ENCODE measurements at regions not wholly inside any gene's neighbourhood (a gene's known extent, or its start where the extent isn't known, plus 50 kb on each side); places are given as distances from the start of the nearest gene placed in this dataset.

GRCh38 chrX:145949056-145949455, 131.4 kb downstream of the SLITRK2 start:
- TF ChIP-seq CTCF (IDR thresholded peaks at IDR 0.05; ENCODE audit: low read depth, low read length) (no peak), POLR2A (IDR thresholded peaks at IDR 0.05; ENCODE audit: extremely low read depth, insufficient read length) (no peak)

Measured in NB4 (cell line).